ENCODE measurements at regions not wholly inside any gene's neighbourhood (a gene's known extent, or its start where the extent isn't known, plus 50 kb on each side); places are given as distances from the start of the nearest gene placed in this dataset.

- no peak overlapping the region for H3K9ac ChIP-seq (ENCODE audit: low read depth, low read length)
- no peaks in the 10 kb centered on the region for H3K4me1 ChIP-seq (ENCODE audit: control insufficient read depth, insufficient read depth, low read length)
Observed at GRCh38 chr16:65622871-65623270, 501.0 kb upstream of the CDH11 start.

GRCh38 chr16:65622151-65622550 is 500.3 kb upstream of the CDH11 start:
- Histone ChIP-seq H3K9me3 (ENCODE audit: control insufficient read depth, insufficient read depth, low read length) (no peaks in the 10 kb centered on the region), H3K9ac (ENCODE audit: low read depth, low read length) (no peak overlapping the region), H3K4me1 (ENCODE audit: control insufficient read depth, insufficient read depth, low read length) (no peaks in the 10 kb centered on the region), H3K27ac (ENCODE audit: low read depth, low read length) (no peak overlapping the region), H3K36me3 (ENCODE audit: control insufficient read depth, insufficient read depth, low read length) (no peaks in the 10 kb centered on the region), H3K27me3 (ENCODE audit: control insufficient read depth, insufficient read depth, low read length) (no peaks in the 10 kb centered on the region), H3K4me3 (ENCODE audit: low read depth, low read length) (no peak overlapping the region)

More at GRCh38 chr16:65622871-65623270, 501.0 kb upstream of the CDH11 start:
- Histone ChIP-seq H3K36me3 (ENCODE audit: control insufficient read depth, insufficient read depth, low read length) (no peaks in the 10 kb centered on the region), H3K27me3 (ENCODE audit: control insufficient read depth, insufficient read depth, low read length) (no peaks in the 10 kb centered on the region), H3K9me3 (ENCODE audit: control insufficient read depth, insufficient read depth, low read length) (no peaks in the 10 kb centered on the region), H3K27ac (ENCODE audit: low read depth, low read length) (no peak overlapping the region), H3K4me3 (ENCODE audit: low read depth, low read length) (no peak overlapping the region)

GRCh38 chr16:65621640-65622039 is 499.8 kb upstream of the CDH11 start:
- Histone ChIP-seq H3K27me3 (ENCODE audit: control insufficient read depth, insufficient read depth, low read length) (no peaks in the 10 kb centered on the region), H3K4me1 (ENCODE audit: control insufficient read depth, insufficient read depth, low read length) (no peaks in the 10 kb centered on the region), H3K4me3 (ENCODE audit: low read depth, low read length) (no peak overlapping the region), H3K36me3 (ENCODE audit: control insufficient read depth, insufficient read depth, low read length) (no peaks in the 10 kb centered on the region), H3K9me3 (ENCODE audit: control insufficient read depth, insufficient read depth, low read length) (no peaks in the 10 kb centered on the region), H3K9ac (ENCODE audit: low read depth, low read length) (no peak overlapping the region), H3K27ac (ENCODE audit: low read depth, low read length) (no peak overlapping the region)

- Histone ChIP-seq H3K27ac (ENCODE audit: low read depth, low read length) (no peak overlapping the region), H3K4me1 (ENCODE audit: control insufficient read depth, insufficient read depth, low read length) (no peaks in the 10 kb centered on the region)
Observed at GRCh38 chr16:65619606-65620005, 497.7 kb upstream of the CDH11 start.

GRCh38 chr16:65618931-65619330 is 497.1 kb upstream of the CDH11 start:
- no peaks in the 10 kb centered on the region for H3K36me3 ChIP-seq (ENCODE audit: control insufficient read depth, insufficient read depth, low read length)
- no peak overlapping the region for H3K27ac ChIP-seq (ENCODE audit: low read depth, low read length)
- H3K9ac ChIP-seq (ENCODE audit: low read depth, low read length) = no peak overlapping the region
- H3K9me3 ChIP-seq (ENCODE audit: control insufficient read depth, insufficient read depth, low read length) = no peaks in the 10 kb centered on the region
- no peaks in the 10 kb centered on the region for H3K4me1 ChIP-seq (ENCODE audit: control insufficient read depth, insufficient read depth, low read length)
- no peaks in the 10 kb centered on the region for H3K27me3 ChIP-seq (ENCODE audit: control insufficient read depth, insufficient read depth, low read length)
- H3K4me3 ChIP-seq (ENCODE audit: low read depth, low read length) = no peak overlapping the region

More at GRCh38 chr16:65619606-65620005, 497.7 kb upstream of the CDH11 start:
- no peaks in the 10 kb centered on the region for H3K9me3 ChIP-seq (ENCODE audit: control insufficient read depth, insufficient read depth, low read length)
- H3K27me3 ChIP-seq (ENCODE audit: control insufficient read depth, insufficient read depth, low read length) = no peaks in the 10 kb centered on the region
- H3K9ac ChIP-seq (ENCODE audit: low read depth, low read length) = no peak overlapping the region
- no peak overlapping the region for H3K4me3 ChIP-seq (ENCODE audit: low read depth, low read length)
- no peaks in the 10 kb centered on the region for H3K36me3 ChIP-seq (ENCODE audit: control insufficient read depth, insufficient read depth, low read length)

GRCh38 chr16:65618333-65618732 is 496.5 kb upstream of the CDH11 start:
- Histone ChIP-seq H3K9me3 (ENCODE audit: control insufficient read depth, insufficient read depth, low read length) (no peaks in the 10 kb centered on the region), H3K27me3 (ENCODE audit: control insufficient read depth, insufficient read depth, low read length) (no peaks in the 10 kb centered on the region), H3K4me1 (ENCODE audit: control insufficient read depth, insufficient read depth, low read length) (no peaks in the 10 kb centered on the region), H3K36me3 (ENCODE audit: control insufficient read depth, insufficient read depth, low read length) (no peaks in the 10 kb centered on the region), H3K9ac (ENCODE audit: low read depth, low read length) (no peak overlapping the region), H3K4me3 (ENCODE audit: low read depth, low read length) (no peak overlapping the region), H3K27ac (ENCODE audit: low read depth, low read length) (no peak overlapping the region)

- no peaks in the 10 kb centered on the region for H3K9me3 ChIP-seq (ENCODE audit: control insufficient read depth, insufficient read depth, low read length)
- no peaks in the 10 kb centered on the region for H3K27me3 ChIP-seq (ENCODE audit: control insufficient read depth, insufficient read depth, low read length)
- no peaks in the 10 kb centered on the region for H3K4me1 ChIP-seq (ENCODE audit: control insufficient read depth, insufficient read depth, low read length)
- H3K27ac ChIP-seq (ENCODE audit: low read depth, low read length) = no peak overlapping the region
- H3K4me3 ChIP-seq (ENCODE audit: low read depth, low read length) = no peak overlapping the region
- no peaks in the 10 kb centered on the region for H3K36me3 ChIP-seq (ENCODE audit: control insufficient read depth, insufficient read depth, low read length)
- no peak overlapping the region for H3K9ac ChIP-seq (ENCODE audit: low read depth, low read length)
Observed at GRCh38 chr16:65617421-65617820, 495.6 kb upstream of the CDH11 start.

GRCh38 chr16:65608455-65608854 is 486.6 kb upstream of the CDH11 start:
- H3K27me3 ChIP-seq (ENCODE audit: control insufficient read depth, insufficient read depth, low read length) = no peaks in the 10 kb centered on the region
- H3K4me1 ChIP-seq (ENCODE audit: control insufficient read depth, insufficient read depth, low read length) = no peaks in the 10 kb centered on the region
- H3K36me3 ChIP-seq (ENCODE audit: control insufficient read depth, insufficient read depth, low read length) = no peaks in the 10 kb centered on the region
- no peak overlapping the region for H3K4me3 ChIP-seq (ENCODE audit: low read depth, low read length)
- H3K9me3 ChIP-seq (ENCODE audit: control insufficient read depth, insufficient read depth, low read length) = no peaks in the 10 kb centered on the region
- H3K9ac ChIP-seq (ENCODE audit: low read depth, low read length) = no peak overlapping the region
- no peak overlapping the region for H3K27ac ChIP-seq (ENCODE audit: low read depth, low read length)

- Histone ChIP-seq H3K9me3 (ENCODE audit: control insufficient read depth, insufficient read depth, low read length) (no peaks in the 10 kb centered on the region), H3K27me3 (ENCODE audit: control insufficient read depth, insufficient read depth, low read length) (no peaks in the 10 kb centered on the region), H3K4me3 (ENCODE audit: low read depth, low read length) (no peak overlapping the region), H3K36me3 (ENCODE audit: control insufficient read depth, insufficient read depth, low read length) (no peaks in the 10 kb centered on the region), H3K27ac (ENCODE audit: low read depth, low read length) (no peak overlapping the region), H3K4me1 (ENCODE audit: control insufficient read depth, insufficient read depth, low read length) (no peaks in the 10 kb centered on the region), H3K9ac (ENCODE audit: low read depth, low read length) (no peak overlapping the region)
Observed at GRCh38 chr16:65604771-65605170, 482.9 kb upstream of the CDH11 start.

GRCh38 chr16:65601781-65602180 is 479.9 kb upstream of the CDH11 start:
- H3K9ac ChIP-seq (ENCODE audit: low read depth, low read length) = no peak overlapping the region
- H3K4me1 ChIP-seq (ENCODE audit: control insufficient read depth, insufficient read depth, low read length) = no peaks in the 10 kb centered on the region
- no peaks in the 10 kb centered on the region for H3K9me3 ChIP-seq (ENCODE audit: control insufficient read depth, insufficient read depth, low read length)
- H3K36me3 ChIP-seq (ENCODE audit: control insufficient read depth, insufficient read depth, low read length) = no peaks in the 10 kb centered on the region
- H3K4me3 ChIP-seq (ENCODE audit: low read depth, low read length) = no peak overlapping the region
- no peak overlapping the region for H3K27ac ChIP-seq (ENCODE audit: low read depth, low read length)
- H3K27me3 ChIP-seq (ENCODE audit: control insufficient read depth, insufficient read depth, low read length) = no peaks in the 10 kb centered on the region

GRCh38 chr16:65600629-65601028 is 478.8 kb upstream of the CDH11 start:
- no peaks in the 10 kb centered on the region for H3K9me3 ChIP-seq (ENCODE audit: control insufficient read depth, insufficient read depth, low read length)
- no peak overlapping the region for H3K27ac ChIP-seq (ENCODE audit: low read depth, low read length)
- no peaks in the 10 kb centered on the region for H3K36me3 ChIP-seq (ENCODE audit: control insufficient read depth, insufficient read depth, low read length)
- no peaks in the 10 kb centered on the region for H3K27me3 ChIP-seq (ENCODE audit: control insufficient read depth, insufficient read depth, low read length)
- no peak overlapping the region for H3K9ac ChIP-seq (ENCODE audit: low read depth, low read length)
- no peak overlapping the region for H3K4me3 ChIP-seq (ENCODE audit: low read depth, low read length)
- H3K4me1 ChIP-seq (ENCODE audit: control insufficient read depth, insufficient read depth, low read length) = no peaks in the 10 kb centered on the region

- Histone ChIP-seq H3K9me3 (ENCODE audit: control insufficient read depth, insufficient read depth, low read length) (no peaks in the 10 kb centered on the region), H3K27me3 (ENCODE audit: control insufficient read depth, insufficient read depth, low read length) (no peaks in the 10 kb centered on the region), H3K27ac (ENCODE audit: low read depth, low read length) (no peak overlapping the region), H3K4me1 (ENCODE audit: control insufficient read depth, insufficient read depth, low read length) (no peaks in the 10 kb centered on the region), H3K36me3 (ENCODE audit: control insufficient read depth, insufficient read depth, low read length) (no peaks in the 10 kb centered on the region), H3K9ac (ENCODE audit: low read depth, low read length) (no peak overlapping the region), H3K4me3 (ENCODE audit: low read depth, low read length) (no peak overlapping the region)
Observed at GRCh38 chr16:65600046-65600445, 478.2 kb upstream of the CDH11 start.

Measured in HUES48 (cell line).